ENCODE measurements at regions not wholly inside any gene's neighbourhood (a gene's known extent, or its start where the extent isn't known, plus 50 kb on each side); places are given as distances from the start of the nearest gene placed in this dataset.
"Not testable (repeated sequence)": the region's sequence is repeated elsewhere in the genome, so short reads cannot be mapped to it uniquely, and the experiment has no call there.

DNA sequence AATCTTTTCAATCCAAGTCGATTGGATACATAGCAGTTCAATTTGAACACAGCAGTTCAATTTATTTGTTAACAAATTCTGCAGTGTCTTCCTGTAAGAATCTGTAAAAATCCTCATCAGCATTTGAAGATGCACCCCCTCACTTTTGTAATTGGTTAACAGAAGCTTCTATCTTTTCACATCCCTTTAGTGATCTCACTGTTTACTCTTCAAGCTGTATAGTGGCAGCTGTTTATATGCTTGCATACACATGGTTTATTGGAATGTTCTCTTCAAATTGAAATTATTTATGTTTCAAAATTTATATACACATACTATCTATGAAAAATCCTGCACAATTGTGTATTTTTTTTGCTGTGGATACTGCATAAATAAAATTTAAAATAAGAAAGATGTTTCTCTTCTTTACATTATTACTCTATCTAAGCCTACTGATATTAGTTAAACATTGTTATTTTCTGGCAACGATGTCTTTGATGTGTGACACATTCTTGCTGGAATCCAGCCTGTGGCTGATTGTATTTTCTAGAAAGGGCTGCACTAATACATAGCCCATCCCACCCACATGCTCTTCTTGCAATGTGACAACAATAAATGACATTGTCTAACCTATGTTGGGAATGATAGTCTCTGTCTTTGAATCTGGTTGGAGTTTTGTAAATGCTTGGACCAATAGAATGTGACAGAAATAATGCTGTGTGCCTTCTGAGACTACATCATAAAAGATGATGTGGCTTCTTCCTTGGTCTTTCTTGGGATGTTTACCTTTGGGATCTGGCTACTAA is 573.0 kb downstream of the CD109 start:
- Histone ChIP-seq H3K4me1 (no peaks in the 10 kb centered on the region), H3K27ac (no peak overlapping the region), H3K9me3 (no peaks in the 10 kb centered on the region), H3K27me3 (replicated peaks in 1 of 7) (no peaks in the 10 kb centered on the region), H3K4me3 (no peak overlapping the region), H3K36me3 (no peaks in the 10 kb centered on the region)
- TF ChIP-seq, protein P1, sequence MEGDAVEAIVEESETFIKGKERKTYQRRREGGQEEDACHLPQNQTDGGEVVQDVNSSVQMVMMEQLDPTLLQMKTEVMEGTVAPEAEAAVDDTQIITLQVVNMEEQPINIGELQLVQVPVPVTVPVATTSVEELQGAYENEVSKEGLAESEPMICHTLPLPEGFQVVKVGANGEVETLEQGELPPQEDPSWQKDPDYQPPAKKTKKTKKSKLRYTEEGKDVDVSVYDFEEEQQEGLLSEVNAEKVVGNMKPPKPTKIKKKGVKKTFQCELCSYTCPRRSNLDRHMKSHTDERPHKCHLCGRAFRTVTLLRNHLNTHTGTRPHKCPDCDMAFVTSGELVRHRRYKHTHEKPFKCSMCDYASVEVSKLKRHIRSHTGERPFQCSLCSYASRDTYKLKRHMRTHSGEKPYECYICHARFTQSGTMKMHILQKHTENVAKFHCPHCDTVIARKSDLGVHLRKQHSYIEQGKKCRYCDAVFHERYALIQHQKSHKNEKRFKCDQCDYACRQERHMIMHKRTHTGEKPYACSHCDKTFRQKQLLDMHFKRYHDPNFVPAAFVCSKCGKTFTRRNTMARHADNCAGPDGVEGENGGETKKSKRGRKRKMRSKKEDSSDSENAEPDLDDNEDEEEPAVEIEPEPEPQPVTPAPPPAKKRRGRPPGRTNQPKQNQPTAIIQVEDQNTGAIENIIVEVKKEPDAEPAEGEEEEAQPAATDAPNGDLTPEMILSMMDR (IDR thresholded peaks at IDR 0.05 in 8 of 11, conservative IDR thresholded peaks at IDR 0.05 in 3 of 11) = no peak
- TF ChIP-seq POLR2AphosphoS5 (IDR thresholded peaks at IDR 0.05) = no peak
- TF ChIP-seq POLR2A (IDR thresholded peaks at IDR 0.05) = no peak
- 52 to 77% (median 66%) methylated on average over 2 of the region's 2 CpGs for WGBS, 5 donors
- DNase-seq = no peak
- intact Hi-C loops (cut with DNase I; ENCODE audit: low total_unique reads) = no loop called here

DNA sequence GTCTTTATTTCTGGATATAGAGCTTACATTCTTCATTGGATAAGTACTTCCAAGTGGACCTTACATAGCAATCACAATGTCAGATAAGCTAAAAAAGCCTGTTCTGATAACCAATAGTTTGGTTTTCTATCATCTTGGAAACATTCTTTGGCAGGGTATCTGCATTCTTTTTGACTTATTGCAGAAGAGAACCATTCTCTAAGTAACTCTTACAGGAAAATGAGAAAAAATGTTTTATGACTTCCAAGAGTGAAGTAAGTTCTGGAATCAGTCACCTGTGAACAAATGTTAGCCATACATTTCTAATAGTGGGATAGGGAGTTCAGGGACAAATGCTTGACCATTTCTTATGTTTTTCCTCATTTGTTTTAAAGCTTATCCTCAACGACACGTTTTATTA is 564.0 kb downstream of the CD109 start:
- TF ChIP-seq POLR2AphosphoS5 (IDR thresholded peaks at IDR 0.05) (no peak), POLR2A (IDR thresholded peaks at IDR 0.05) (no peak)
- TF ChIP-seq, protein P1 (IDR thresholded peaks at IDR 0.05 in 8 of 11, conservative IDR thresholded peaks at IDR 0.05 in 3 of 11) = no peak
- Histone ChIP-seq H3K27ac (no peak overlapping the region), H3K36me3 (no peaks in the 10 kb centered on the region), H3K4me3 (no peak overlapping the region), H3K9me3 (peaks cover 0 to 6% (median 0%) of the 10 kb centered on the region in 8 donors), H3K27me3 (replicated peaks in 1 of 7) (no peaks in the 10 kb centered on the region), H3K4me1 (no peaks in the 10 kb centered on the region)
- no peak for DNase-seq
- intact Hi-C loops (cut with DNase I; ENCODE audit: low total_unique reads) = no loop called here
- 69 to 80% (median 74%) methylated on average over 2 of the region's 2 CpGs for WGBS, 5 donors

GRCh38 chr6:74256781-74257180 is 560.8 kb downstream of the CD109 start:
- Histone ChIP-seq H3K4me1 (no peaks in the 10 kb centered on the region), H3K27ac (no peak overlapping the region), H3K27me3 (replicated peaks in 1 of 7) (no peaks in the 10 kb centered on the region), H3K4me3 (no peak overlapping the region), H3K36me3 (no peaks in the 10 kb centered on the region), H3K9me3 (peaks cover 0 to 8% (median 0%) of the 10 kb centered on the region in 8 donors)
- TF ChIP-seq POLR2A (IDR thresholded peaks at IDR 0.05) (no peak), POLR2AphosphoS5 (IDR thresholded peaks at IDR 0.05) (no peak)
- TF ChIP-seq, protein P1 (IDR thresholded peaks at IDR 0.05 in 8 of 11, conservative IDR thresholded peaks at IDR 0.05 in 3 of 11) = no peak
- 48 to 74% (median 60%) methylated on average over 2 of the region's 2 CpGs for WGBS, 5 donors
- intact Hi-C loops (cut with DNase I; ENCODE audit: low total_unique reads) = no loop called here
- no peak for DNase-seq

- Histone ChIP-seq H3K36me3 (no peaks in the 10 kb centered on the region), H3K4me1 (no peaks in the 10 kb centered on the region), H3K27ac (no peak overlapping the region), H3K4me3 (no peak overlapping the region), H3K27me3 (replicated peaks in 1 of 7) (no peaks in the 10 kb centered on the region), H3K9me3 (peaks cover 0 to 8% (median 0%) of the 10 kb centered on the region in 8 donors)
- intact Hi-C loops (cut with DNase I; ENCODE audit: low total_unique reads) = no loop called here
- DNase-seq = no peak
- TF ChIP-seq POLR2A (IDR thresholded peaks at IDR 0.05) (no peak), POLR2AphosphoS5 (IDR thresholded peaks at IDR 0.05) (no peak)
- TF ChIP-seq, protein P1 (IDR thresholded peaks at IDR 0.05 in 8 of 11, conservative IDR thresholded peaks at IDR 0.05 in 3 of 11) = no peak
Measured at GRCh38 chr6:74256381-74256780, 560.4 kb downstream of the CD109 start.

GRCh38 chr6:74255007-74255406 is 559.0 kb downstream of the CD109 start:
- H3K36me3 ChIP-seq; H3K4me3 ChIP-seq; H3K9me3 ChIP-seq; intact Hi-C loops (cut with DNase I; ENCODE audit: low total_unique reads); H3K27ac ChIP-seq; H3K4me1 ChIP-seq; H3K27me3 ChIP-seq (replicated peaks in 1 of 7): not testable (repeated sequence)
- WGBS, 5 donors = 87 to 95% (median 90%) methylated on average over 16 to 24 of the region's 24 CpGs
- peak; percentile 41 for DNase-seq

- 68 to 100% (median 96%) methylated on average over 1 of the region's 1 CpG for WGBS, 5 donors
- H3K36me3 ChIP-seq; DNase-seq; intact Hi-C loops (cut with DNase I; ENCODE audit: low total_unique reads); H3K27ac ChIP-seq; H3K4me1 ChIP-seq; H3K4me3 ChIP-seq; H3K9me3 ChIP-seq; H3K27me3 ChIP-seq (replicated peaks in 1 of 7): not testable (repeated sequence)
Measured at GRCh38 chr6:74254147-74254546, 558.1 kb downstream of the CD109 start.
